HFF-Myc (cell line): ENCODE measurements at regions not wholly inside any gene's neighbourhood (a gene's known extent, or its start where the extent isn't known, plus 50 kb on each side); places are given as distances from the start of the nearest gene placed in this dataset.

ENCODE experiments used
- DNase-seq: peaks from one replicate; pipeline ENCODE4 v3.0.0-alpha.2; 2011; ENCODE audit warnings: low read depth; ENCODE audit errors: extremely low read depth
- H3K4me3 ChIP-seq: replicated peaks from 2 replicates; pipeline ENCODE4 v1.5.1; 2011; ENCODE audit warnings: low read depth, mild to moderate bottlenecking, control low read depth, low read length
- CTCF ChIP-seq: IDR thresholded peaks from 2 replicates; pipeline ENCODE4 v1.5.1; 2012; ENCODE audit warnings: mild to moderate bottlenecking, low read depth, low read length, control low read depth; ENCODE audit errors: missing control alignments

GRCh38 chr3:170764017-170764416 lies 106.0 kb downstream of the RPL22L1 start:
- no peak for TF ChIP-seq CTCF
- no peak overlapping the region for H3K4me3 ChIP-seq
- DNase-seq = no peak

GRCh38 chr3:170762064-170762463 lies 107.9 kb downstream of the RPL22L1 start:
- no peak for DNase-seq
- H3K4me3 ChIP-seq = no peak overlapping the region
- TF ChIP-seq CTCF = no peak

- DNase-seq = no peak
- TF ChIP-seq CTCF = no peak
Observed at GRCh38 chr3:170761103-170761502, 108.9 kb downstream of the RPL22L1 start.

GRCh38 chr3:170760174-170760526 lies 109.8 kb downstream of the RPL22L1 start:
- TF ChIP-seq CTCF = no peak
- no peak overlapping the region for H3K4me3 ChIP-seq
- no peak for DNase-seq

More at GRCh38 chr3:170761103-170761502, 108.9 kb downstream of the RPL22L1 start:
- no peak overlapping the region for H3K4me3 ChIP-seq

GRCh38 chr3:170759511-170760173 lies 110.4 kb downstream of the RPL22L1 start:
- H3K4me3 ChIP-seq = no peak overlapping the region
- no peak for DNase-seq
- no peak for TF ChIP-seq CTCF

- TF ChIP-seq CTCF = no peak
- H3K4me3 ChIP-seq = no peak overlapping the region
- no peak for DNase-seq
Observed at GRCh38 chr3:170757038-170757437, 113.0 kb downstream of the RPL22L1 start.

GRCh38 chr3:170754311-170754693 lies 115.7 kb downstream of the RPL22L1 start:
- H3K4me3 ChIP-seq = no peak overlapping the region
- no peak for DNase-seq
- no peak for TF ChIP-seq CTCF
